Aorta (tissue), 5 donors: ENCODE measurements at regions not wholly inside any gene's neighbourhood (a gene's known extent, or its start where the extent isn't known, plus 50 kb on each side); places are given as distances from the start of the nearest gene placed in this dataset.
"Not testable (repeated sequence)": the region's sequence is repeated elsewhere in the genome, so short reads cannot be mapped to it uniquely, and the experiment has no call there.

Experiments
- ATAC-seq: fragments of 200-7000 bp; cut with Tn5 transposase; one replicate; pipeline ENCODE4 v1.9.1; 2022; ENCODE audit warnings: moderate library complexity; ENCODE audit not compliant: low FRiP score
- DNase-seq, 2 donors: peaks; one replicate each; pipeline ENCODE4 v3.0.0-alpha.2; 2020
- H3K27ac ChIP-seq, 2 donors: one replicate each; pipeline ENCODE4 v1.5.1; 2013; ENCODE audit warnings: low read length in 2 of 2, mild to moderate bottlenecking in 2 of 2, moderate library complexity in 2 of 2, control low read depth in 1 of 2, inconsistent platforms in 1 of 2, low read depth in 1 of 2
- H3K27me3 ChIP-seq, 2 donors: one replicate each; pipeline ENCODE4 v1.6.1; 2013; ENCODE audit warnings: control low read depth in 1 of 2, low read length in 1 of 2, mild to moderate bottlenecking in 1 of 2, moderate library complexity in 1 of 2; ENCODE audit not compliant: insufficient read depth in 2 of 2, control insufficient read depth in 1 of 2
- H3K36me3 ChIP-seq, 2 donors: one replicate each; pipeline ENCODE4 v1.6.1; 2013; ENCODE audit warnings: control low read depth in 1 of 2, low read length in 1 of 2, mild to moderate bottlenecking in 1 of 2; ENCODE audit not compliant: insufficient read depth in 2 of 2, control insufficient read depth in 1 of 2
- H3K4me1 ChIP-seq, 2 donors: one replicate each; pipeline ENCODE4 v1.6.1; 2013; ENCODE audit warnings: low read length in 2 of 2, control low read depth in 1 of 2, mild to moderate bottlenecking in 1 of 2, moderate library complexity in 1 of 2; ENCODE audit not compliant: insufficient read depth in 2 of 2, control insufficient read depth in 1 of 2
- H3K4me3 ChIP-seq, 2 donors: one replicate each; pipeline ENCODE4 v1.5.1; 2013; ENCODE audit warnings: low read length in 2 of 2, control low read depth in 1 of 2, mild to moderate bottlenecking in 1 of 2
- H3K9me3 ChIP-seq: one replicate; pipeline ENCODE4 v1.6.1; 2013; ENCODE audit warnings: mild to moderate bottlenecking, low read length; ENCODE audit not compliant: control insufficient read depth
- WGBS, 2 donors: extraction: QIAGEN DNeasy Blood & Tissue Kit; methylation state at CpG; one replicate each; pipeline ENCODE4 v1.1.7; 2013; 5-methylcytosine and 5-hydroxymethylcytosine counted together
- intact Hi-C, 2 donors: fragments of 100-400 bp; cut with DNase I; formaldehyde crosslinking; loops; one replicate each; pipeline versions ENCODE4 v1.14.2 to v1.15.0; 2022
- donor health status: healthy with polysubstance abuse.
- donor health status: Bipolar disorder and iron deficiency.
- donor health status: DM: no; HTN: no; CAD: no.
- donor health status: DM: no; HTN: no; CAD: no.
- donor health status: DM: yes; HTN: yes; CAD: no.

- H3K27me3 ChIP-seq, result no peaks in the 10 kb centered on the region
- H3K27ac ChIP-seq, result no peak overlapping the region
- no peaks in the 10 kb centered on the region for H3K9me3 ChIP-seq
- intact Hi-C loops, result no loop called here
- H3K4me1 ChIP-seq, result no peaks in the 10 kb centered on the region
- 88% methylated on average over 10 of the region's 10 CpGs for WGBS, 2 donors
- DNase-seq, result no peak
- no peak for ATAC-seq
- no peak overlapping the region for H3K4me3 ChIP-seq
- no peaks in the 10 kb centered on the region for H3K36me3 ChIP-seq
These were observed 72.3 kb downstream of the CCDC71L start for GRCh38 chr7:106588422-106589197.

DNA sequence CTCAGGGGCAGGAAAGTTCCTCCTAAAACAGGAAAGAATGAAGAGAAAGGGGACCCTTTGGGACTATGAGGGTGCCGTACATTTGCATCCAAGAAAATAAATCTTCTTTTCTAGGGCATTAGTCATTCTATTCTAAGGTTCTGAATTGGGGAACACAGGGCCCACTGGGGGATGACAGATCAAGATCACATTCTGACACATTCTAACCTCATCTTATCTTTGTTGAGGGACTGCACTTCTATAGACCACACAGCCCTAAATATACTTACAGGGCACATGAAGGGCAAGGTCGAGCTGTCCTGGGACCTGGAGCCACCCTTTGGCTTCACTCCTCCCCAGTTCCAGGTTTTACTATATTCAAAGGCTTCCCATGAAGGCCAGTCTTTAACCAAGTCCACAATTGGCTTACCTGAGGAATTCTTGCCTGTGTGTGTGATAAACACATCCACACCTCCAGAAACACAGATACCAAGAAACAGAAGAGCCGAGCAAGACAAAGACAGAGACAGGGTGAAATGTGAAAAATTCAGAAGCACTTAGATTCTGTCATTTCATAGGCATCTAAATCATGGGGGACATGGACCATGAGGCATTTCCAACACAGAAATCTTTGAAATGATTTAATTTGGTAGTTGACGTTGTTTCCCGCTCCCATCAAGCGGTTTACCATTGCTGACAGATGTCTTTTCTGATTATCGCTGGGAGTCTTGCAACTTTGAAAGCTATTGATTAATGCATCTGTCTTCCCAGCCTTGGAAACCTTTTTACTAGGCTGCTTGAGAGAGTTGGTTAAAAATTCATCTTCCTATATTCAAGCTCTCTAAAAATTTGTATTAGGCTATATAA, 75.8 kb downstream of the CCDC71L start:
- Histone ChIP-seq H3K27me3 (no peaks in the 10 kb centered on the region), H3K36me3 (no peaks in the 10 kb centered on the region), H3K4me3 (no peak overlapping the region), H3K4me1 (no peaks in the 10 kb centered on the region), H3K9me3 (no peaks in the 10 kb centered on the region), H3K27ac (no peak overlapping the region)
- 79 to 84% methylated on average over 7 of the region's 7 CpGs for WGBS, 2 donors
- ATAC-seq, result no peak
- DNase-seq, result no peak
- intact Hi-C loops, result no loop called here

DNA sequence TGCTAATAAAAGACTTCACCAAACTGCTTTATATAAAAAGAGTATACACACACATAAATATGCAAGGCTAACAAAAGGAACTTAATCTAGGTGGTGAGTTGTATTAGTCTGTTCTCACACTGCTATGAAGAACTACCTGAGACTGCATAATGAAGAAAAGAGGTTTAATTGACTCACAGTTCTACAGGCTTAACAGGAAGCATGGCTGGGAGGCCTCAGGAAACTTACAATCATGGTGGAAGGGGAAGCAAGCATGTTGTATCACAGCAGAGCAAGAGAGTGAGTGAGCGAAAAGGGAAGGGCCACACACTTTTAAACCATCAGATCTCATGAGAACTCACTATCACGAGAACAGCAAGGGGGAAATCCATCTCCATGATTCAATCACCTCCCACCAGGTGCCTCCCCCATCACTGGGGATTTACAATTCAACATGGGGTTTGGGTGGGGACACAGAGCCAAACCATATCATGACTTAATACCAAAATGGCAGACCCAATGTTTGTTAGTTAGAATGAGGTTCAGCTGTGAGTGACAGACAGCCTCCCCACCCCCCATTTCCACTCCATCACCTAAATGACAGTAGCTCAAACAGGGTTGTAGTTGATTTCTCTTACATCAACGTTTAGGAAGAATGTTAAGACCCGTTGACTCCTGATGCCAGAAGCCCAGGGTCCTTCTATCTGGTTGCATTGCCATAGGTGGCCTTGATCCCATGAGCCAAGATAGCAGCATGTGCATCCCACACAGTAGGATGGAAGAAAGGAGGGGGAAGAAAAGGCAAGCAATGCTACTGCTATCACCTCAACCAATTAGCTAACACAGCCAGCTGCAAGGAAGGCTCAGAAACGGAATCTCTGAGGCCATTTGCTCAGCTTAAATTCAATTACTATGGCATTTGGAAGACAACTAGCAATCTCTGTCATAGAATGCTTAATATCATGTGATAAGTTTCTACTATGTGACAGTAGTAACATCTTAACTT, 77.0 kb downstream of the CCDC71L start:
- Histone ChIP-seq H3K27ac (no peak overlapping the region), H3K4me3 (no peak overlapping the region), H3K4me1 (no peaks in the 10 kb centered on the region), H3K36me3 (no peaks in the 10 kb centered on the region), H3K9me3 (no peaks in the 10 kb centered on the region), H3K27me3 (no peaks in the 10 kb centered on the region)
- intact Hi-C loops, result no loop called here
- DNase-seq (no peak), ATAC-seq (no peak)
- 72 to 75% methylated on average over 5 of the region's 5 CpGs for WGBS, 2 donors

DNA sequence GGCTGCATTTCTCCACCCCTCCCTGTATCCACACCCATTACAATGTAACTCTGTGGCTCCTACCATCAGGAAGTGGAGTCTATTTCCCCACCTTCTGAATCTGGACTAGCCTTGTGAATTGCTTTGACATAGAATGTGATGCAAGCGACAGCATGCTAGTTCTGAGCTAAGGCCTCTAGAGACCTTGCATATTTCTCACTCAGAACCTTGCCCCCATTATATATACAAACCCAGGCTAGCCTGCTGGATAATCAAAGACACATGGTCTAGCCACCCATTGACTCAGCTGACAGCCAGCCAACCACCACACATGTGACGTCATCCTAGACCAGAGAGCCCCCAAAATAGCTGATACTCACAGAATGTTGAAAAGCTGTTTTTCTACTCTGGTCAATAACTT, 77.9 kb downstream of the CCDC71L start:
- Histone ChIP-seq H3K27me3 (no peaks in the 10 kb centered on the region), H3K4me3 (no peak overlapping the region), H3K36me3 (no peaks in the 10 kb centered on the region), H3K9me3 (no peaks in the 10 kb centered on the region), H3K4me1 (no peaks in the 10 kb centered on the region), H3K27ac (no peak overlapping the region)
- DNase-seq (no peak), ATAC-seq (no peak)
- 43 to 46% methylated on average over 2 of the region's 2 CpGs for WGBS, 2 donors
- intact Hi-C loops, result no loop called here

DNA sequence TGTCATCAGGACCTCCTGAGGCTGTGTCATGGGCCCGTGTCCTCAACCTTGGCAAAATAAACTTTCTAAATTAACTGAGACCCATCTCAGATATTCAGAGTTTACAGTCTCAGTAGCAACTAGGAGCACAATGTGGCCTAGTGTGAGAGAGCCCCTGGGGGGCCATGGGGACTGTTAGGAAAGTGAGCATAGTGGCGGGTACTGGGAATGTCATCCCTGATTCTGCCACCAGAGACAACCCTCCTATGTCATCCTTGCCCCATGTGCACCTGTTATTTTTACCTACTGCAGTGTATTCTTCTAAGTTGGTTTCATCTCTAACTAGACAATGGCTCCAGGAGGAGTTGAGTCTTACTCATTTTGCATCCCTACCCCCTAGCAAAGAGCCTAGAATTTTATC, 78.6 kb downstream of the CCDC71L start:
- Histone ChIP-seq H3K36me3 (no peaks in the 10 kb centered on the region), H3K27me3 (no peaks in the 10 kb centered on the region), H3K27ac (no peak overlapping the region), H3K9me3 (no peaks in the 10 kb centered on the region), H3K4me1 (no peaks in the 10 kb centered on the region), H3K4me3 (no peak overlapping the region)
- WGBS, 2 donors, result 69 to 85% methylated on average over 2 of the region's 2 CpGs
- intact Hi-C loops, result no loop called here
- DNase-seq (no peak), ATAC-seq (no peak)

DNA sequence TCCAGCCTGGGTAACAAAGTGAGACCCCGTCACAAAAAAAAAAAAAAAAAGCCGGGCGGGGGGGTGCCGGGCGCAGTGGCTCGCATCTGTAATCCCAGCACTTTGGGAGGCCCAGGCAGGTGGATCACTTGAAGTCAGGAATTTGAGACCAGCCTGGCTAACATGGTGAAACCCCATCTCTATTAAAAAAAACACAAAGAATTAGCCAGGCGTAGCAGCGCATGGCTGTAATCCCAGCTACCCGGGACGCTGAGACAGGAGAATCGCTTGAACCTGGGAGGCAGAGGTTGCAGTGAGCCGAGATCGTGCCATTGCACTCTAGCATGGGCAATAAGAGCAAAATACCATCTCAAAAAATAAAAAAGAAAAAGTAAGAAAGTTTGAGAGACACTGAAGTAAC, 81.9 kb downstream of the CCDC71L start:
- H3K27me3 ChIP-seq, intact Hi-C loops, ATAC-seq, H3K9me3 ChIP-seq, DNase-seq, H3K4me3 ChIP-seq, H3K36me3 ChIP-seq, H3K27ac ChIP-seq, H3K4me1 ChIP-seq: not testable (repeated sequence)
- WGBS, 2 donors, result 90 to 93% methylated on average over 12 to 13 of the region's 13 CpGs

DNA sequence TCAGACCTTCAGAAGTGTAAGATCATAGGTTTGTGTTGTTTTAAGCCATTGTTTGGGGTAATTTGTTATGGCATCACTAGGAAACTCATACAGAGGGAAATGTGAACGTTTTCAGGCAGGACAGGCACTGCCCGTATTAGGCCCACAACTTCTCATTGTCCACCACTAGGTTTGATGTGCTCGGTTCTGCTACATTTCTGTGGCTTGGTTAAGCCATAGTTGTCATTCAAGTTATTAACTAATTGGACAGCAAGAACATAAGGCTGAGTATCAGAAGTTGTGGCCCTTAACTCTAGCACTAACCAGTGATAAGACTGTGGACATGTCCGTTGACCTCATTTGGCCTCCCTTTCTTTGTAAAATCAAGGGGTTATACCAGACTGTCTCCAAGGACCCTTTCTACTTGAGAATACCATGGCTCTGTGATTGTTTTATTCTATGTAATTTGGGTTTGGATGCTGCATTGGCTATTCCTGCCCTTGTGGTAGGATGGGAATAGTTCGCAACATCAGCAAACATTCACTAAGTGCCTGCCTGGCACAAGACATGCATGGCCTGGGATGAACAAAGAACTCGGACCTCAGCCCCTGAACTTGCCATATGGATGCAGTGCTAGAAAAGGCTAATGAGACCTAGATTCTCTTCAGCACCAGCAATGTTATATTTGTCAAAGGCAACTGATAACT, 85.7 kb downstream of the CCDC71L start:
- ATAC-seq (no peak), DNase-seq (no peak)
- Histone ChIP-seq H3K4me1 (no peaks in the 10 kb centered on the region), H3K27me3 (no peaks in the 10 kb centered on the region), H3K27ac (no peak overlapping the region), H3K9me3 (no peaks in the 10 kb centered on the region), H3K4me3 (no peak overlapping the region), H3K36me3 (no peaks in the 10 kb centered on the region)
- 86 to 89% methylated on average over 6 of the region's 6 CpGs for WGBS, 2 donors
- intact Hi-C loops, result no loop called here

- no peaks in the 10 kb centered on the region for H3K36me3 ChIP-seq
- WGBS, 2 donors, result 81% methylated on average over 3 of the region's 3 CpGs
- DNase-seq (no peak), ATAC-seq (no peak)
- no peak overlapping the region for H3K4me3 ChIP-seq
- intact Hi-C loops, result no loop called here
- H3K27ac ChIP-seq, result no peak overlapping the region
- H3K27me3 ChIP-seq, result no peaks in the 10 kb centered on the region
- no peaks in the 10 kb centered on the region for H3K4me1 ChIP-seq
- no peaks in the 10 kb centered on the region for H3K9me3 ChIP-seq
These were observed 87.2 kb downstream of the CCDC71L start for GRCh38 chr7:106573738-106574137.
